ENCODE measurements at regions not wholly inside any gene's neighbourhood (a gene's known extent, or its start where the extent isn't known, plus 50 kb on each side); places are given as distances from the start of the nearest gene placed in this dataset.

DNA sequence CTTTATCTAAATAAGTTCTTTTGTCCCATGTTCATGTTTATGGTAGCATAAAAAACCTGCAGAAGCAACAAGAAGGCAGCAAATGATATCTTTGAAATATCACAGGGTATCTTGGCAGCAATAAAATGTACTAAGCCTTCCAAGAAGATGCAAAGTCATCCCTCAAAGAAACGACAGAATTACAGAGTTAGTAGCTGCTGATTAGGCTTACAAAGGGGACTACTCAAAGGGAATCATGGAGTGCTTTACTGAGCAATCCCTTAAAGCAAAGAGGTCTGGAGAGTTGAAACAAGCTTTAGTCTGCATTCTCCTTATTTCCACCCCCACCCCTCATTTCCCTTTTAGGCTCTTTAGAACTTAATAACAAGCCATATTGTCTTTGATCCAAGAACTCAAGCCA is 935.0 kb downstream of the SQOR start:
- TF ChIP-seq, protein P1, sequence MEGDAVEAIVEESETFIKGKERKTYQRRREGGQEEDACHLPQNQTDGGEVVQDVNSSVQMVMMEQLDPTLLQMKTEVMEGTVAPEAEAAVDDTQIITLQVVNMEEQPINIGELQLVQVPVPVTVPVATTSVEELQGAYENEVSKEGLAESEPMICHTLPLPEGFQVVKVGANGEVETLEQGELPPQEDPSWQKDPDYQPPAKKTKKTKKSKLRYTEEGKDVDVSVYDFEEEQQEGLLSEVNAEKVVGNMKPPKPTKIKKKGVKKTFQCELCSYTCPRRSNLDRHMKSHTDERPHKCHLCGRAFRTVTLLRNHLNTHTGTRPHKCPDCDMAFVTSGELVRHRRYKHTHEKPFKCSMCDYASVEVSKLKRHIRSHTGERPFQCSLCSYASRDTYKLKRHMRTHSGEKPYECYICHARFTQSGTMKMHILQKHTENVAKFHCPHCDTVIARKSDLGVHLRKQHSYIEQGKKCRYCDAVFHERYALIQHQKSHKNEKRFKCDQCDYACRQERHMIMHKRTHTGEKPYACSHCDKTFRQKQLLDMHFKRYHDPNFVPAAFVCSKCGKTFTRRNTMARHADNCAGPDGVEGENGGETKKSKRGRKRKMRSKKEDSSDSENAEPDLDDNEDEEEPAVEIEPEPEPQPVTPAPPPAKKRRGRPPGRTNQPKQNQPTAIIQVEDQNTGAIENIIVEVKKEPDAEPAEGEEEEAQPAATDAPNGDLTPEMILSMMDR (IDR thresholded peaks at IDR 0.05; ENCODE audit: insufficient read depth, low read length, poor library complexity, severe bottlenecking), result no peak
- TF ChIP-seq EZH2phosphoT487 (conservative IDR thresholded peaks at IDR 0.05; ENCODE audit: low read length), result no peak

Data from SU-DHL-6 (cell line).